ENCODE measurements at regions not wholly inside any gene's neighbourhood (a gene's known extent, or its start where the extent isn't known, plus 50 kb on each side); places are given as distances from the start of the nearest gene placed in this dataset.

DNA sequence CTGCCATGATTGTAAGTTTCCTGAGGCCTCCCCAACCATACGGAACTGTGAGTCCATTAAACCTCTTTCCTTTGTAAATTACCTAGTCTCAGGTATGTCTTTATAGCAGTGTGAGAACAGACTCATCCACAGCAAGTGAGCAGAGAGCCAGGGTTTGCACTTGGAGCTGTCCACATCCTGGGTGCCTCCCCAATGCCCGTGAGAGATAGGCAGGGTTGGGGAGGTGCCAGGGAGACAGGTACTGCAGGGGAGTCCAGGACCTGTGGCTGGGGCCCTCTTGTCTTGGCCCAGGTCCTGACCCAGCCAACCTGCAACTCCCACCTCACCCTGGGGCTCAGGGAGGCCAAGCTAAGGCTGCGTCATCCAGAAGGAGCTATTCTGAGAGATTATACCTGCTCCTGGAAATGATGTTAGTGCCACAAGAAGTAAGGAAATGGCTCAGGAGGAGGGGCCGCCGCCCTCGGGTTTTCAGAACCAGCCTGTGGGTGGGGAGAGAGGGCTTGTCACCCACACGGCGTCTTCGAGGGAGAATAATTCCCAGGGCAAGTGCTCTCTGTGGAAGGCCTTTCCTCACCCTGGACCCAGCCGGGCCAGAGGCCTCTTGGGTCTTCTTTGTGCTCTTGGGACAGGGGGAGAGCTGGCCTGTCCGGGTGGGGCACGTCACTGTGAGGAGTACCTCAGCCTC lies 66.5 kb downstream of the ADRA2C start:
- no peak for DNase-seq

DNA sequence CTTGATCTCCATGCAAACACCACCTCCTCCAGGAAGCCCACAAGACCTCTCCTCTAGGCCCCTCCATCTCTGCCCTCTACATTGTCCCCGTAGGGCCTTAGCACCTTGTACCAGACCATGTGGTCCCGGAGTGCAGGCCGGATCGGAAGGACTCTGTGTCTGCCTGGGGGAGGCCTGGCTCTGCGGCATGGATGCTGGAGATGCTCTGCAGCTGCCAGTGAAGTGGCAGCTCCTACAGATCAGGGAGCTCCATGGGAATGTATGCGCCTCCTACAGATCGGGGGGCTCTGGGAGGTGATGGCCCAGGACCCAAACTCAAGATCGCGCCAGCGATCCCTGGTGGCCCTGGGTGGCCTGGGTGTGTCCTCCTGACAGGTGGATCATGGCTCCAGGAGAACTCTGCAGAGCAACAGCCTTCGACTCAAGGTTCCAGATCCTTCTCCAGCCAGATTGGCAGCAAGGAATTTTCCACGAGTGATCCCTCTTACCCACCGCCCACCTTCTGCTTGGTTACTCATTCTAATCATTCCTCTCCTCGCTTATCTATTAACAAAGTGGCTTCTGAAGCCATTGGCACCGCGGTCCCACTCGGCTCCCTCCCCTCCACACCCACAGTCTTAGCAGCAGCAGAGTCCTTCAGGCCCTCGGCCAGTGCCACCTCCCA lies 67.3 kb downstream of the ADRA2C start:
- no peak for DNase-seq

DNA sequence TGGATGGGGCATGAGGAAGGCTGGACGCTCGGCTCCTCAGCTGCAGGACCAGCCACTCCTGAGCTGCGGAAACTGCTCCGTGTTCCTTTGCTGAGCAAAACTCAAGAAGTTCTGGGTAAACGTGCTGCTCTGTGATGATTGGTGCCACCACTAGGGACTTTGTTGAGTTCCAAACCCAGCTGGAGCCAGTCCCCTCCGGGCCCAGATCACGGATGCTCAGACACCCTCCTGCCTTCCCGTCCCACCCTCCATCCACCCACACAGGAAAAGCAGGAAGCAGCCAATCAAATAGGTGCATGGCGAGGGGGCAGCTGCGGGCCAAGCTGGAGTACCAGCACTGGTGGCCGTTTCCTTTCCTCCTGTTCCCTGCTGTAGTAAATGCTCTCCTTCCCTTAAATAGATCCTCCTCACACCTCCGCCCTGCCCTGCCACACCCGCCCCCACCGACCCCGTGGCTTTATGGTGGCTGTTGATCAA lies 68.0 kb downstream of the ADRA2C start:
- no peak for DNase-seq

DNA sequence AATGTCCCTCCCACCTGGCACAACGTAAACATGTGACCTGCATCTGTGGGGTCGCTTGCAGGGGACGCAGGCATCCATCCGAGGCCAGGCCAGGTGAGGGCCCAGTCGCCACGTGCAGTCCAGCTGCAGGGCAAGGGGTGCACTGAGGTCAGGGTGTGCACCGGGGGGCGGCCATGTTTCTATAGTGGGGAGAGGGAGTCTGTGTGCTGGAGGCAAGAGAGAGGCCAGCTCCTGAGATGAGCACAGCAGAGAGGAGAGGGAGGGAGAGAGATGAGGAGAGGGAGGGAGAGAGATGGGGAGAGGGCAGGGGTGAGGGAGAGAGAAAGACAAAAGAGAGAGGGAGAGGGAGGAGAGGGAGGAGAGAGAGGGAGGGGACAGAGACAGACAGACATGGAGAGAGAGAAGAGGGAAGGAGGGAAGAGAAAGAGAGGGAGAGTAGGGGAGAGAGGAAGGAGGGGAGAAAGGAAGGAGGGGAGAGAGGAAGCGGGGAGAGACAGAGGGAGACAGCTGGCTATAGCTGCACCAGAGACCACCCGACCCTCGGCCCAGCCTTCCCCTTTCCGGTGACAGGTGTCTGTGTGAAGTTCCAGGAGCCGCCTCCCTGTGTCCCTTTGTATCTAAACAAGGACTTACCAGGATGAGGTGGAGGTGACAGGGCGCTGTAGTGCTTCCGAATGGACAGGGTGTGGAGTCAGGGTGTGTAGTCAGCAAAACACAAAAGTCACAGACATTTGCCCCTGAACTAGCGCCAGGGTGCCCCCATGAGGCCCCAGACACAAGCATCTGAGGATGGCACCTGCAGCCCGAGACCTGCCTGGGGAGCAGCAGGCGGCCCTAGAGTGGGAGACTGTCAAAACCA lies 68.7 kb downstream of the ADRA2C start:
- no peak for DNase-seq

DNA sequence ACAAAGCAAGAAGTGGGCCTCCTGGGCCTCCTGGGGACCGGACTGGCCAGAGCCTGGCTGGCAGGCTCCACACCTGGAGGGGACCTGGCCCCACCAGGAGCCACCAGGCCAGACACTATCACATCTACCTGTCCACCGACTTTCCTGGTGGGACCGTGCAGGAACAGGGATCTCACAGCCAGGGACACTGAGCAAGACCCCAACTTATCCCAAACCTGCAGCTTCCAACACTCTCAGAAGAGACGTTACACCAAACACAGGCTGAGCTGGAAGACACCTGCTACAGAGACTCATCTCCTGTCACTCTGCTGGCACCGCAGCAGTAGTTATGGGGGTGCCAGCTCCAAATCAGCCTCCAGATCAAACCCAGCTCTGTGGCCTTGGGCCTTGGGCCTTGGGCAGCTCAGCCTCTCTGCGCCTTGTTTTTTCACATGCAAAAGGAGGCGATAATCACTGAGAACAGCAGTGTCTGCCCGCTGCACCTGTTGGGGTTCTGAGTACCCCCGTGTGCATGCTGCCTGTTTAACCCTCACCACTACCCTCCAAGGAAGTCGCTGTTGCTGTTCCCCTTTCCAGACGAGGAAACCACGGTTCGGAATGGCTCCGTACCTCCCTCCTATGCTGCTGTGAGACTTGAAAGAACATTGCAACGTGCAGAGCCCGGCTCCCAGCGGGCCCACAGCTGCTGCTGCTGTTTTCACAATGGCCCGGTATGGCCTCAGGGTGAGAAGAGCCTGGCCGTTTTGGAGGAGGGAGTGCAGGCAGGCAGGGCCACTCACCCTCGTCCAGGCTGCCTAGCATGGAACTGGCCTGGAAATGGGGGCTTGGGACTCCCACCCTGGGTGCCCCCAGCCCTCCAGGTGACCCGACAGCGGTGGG lies 69.6 kb downstream of the ADRA2C start:
- no peak for DNase-seq

DNA sequence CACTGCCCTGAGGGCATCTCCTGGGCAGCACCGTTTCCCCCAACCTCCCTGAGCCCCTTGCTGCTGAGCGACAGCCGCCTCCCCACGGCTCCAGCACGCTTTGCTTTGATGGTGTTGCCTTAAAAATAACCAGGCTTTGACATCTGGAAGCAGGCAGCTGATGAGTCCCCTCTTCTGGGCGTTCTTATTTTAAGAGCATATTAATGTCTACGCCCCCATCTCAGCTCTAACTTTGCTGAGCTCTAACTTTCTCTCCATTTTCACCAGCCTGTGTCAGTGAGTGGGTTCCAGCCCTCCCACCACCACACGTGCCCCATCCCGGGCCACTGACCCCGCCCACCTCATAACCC lies 70.2 kb downstream of the ADRA2C start:
- DNase-seq, result no peak

DNA sequence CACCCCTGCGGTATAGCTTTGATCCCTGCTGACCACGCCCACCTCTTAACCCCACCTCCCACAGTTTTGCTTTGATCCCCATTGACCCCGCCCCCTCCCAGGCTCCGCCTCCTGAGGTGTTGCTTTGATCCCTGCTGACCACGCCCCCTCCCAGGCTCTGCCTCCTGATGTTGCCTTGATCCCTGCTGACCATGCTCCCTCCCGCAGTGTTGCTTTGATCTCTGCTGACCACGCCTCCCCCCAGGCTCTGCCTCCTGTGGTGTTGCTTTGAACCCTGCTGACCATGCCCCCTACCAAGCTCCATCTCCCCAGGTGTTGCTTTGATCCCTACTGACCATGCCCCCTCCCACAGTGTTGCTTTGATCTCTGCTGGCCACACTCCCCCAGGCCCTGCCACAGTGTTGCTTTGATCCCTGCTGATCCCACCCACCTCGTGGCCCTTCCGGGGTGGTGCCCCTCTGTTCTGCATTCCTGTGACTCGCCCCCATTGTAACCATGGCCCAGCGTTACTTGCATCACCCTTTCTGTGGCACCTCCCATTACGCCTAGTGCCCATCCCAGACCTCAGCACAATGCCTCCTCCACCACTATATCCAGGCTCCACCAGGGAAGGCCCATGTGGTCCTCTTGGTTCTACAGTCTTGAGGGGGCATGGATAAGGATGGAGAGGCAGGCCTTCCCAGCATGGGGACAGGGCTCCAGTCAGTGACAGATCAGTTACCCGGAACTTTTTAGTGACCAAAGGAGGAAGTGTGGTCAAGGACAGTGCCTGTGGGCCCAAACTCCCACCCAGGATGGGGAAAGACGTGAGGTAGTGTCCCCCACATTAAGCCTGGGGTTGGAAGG lies 70.8 kb downstream of the ADRA2C start:
- DNase-seq, result no peak

DNA sequence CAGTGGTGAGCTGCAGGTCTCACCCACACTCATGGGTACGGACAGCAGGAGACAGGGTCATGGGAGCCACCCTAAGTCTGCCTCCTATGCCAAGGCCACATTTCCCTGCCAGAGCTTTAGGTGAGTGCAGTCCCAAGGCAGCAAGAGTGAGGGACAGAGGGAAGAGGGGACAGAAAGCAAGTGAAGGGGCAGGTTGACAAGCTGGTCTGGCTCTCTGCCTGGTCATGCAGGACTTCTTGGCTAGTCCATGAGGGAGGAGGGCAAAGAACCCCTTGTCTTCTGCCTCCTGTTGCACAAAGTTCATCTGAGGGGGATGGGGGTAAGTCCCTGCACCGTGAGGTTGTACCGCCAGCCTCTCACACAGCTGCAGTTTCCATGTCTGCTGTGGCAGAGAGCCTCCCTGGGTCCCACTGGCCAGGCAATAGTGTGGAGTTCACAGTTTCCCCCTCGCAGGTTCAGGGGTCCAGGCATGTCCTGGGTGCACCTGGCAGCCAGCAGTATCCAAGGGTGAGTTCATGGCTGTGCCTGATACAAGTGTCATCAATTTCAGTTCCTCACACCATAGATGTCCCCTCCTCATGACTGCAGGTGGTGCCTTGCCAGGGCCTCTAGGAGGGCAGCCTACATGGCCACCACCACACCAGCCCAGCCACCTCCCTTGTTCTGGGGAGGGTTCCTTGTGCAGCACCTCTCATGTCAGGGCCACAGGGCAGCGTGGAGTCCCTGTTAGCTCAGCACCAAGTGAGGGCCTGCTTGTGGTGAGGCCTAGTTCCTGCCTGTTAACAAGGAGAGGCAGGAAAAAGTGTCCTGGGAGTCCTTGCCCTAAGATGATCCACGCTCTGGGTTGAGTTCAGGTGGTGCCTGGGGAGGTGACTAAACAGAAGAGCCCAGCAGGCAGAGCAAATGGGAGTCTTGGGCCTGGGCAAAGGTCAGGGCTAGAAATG lies 72.5 kb downstream of the ADRA2C start:
- no peak for DNase-seq

DNA sequence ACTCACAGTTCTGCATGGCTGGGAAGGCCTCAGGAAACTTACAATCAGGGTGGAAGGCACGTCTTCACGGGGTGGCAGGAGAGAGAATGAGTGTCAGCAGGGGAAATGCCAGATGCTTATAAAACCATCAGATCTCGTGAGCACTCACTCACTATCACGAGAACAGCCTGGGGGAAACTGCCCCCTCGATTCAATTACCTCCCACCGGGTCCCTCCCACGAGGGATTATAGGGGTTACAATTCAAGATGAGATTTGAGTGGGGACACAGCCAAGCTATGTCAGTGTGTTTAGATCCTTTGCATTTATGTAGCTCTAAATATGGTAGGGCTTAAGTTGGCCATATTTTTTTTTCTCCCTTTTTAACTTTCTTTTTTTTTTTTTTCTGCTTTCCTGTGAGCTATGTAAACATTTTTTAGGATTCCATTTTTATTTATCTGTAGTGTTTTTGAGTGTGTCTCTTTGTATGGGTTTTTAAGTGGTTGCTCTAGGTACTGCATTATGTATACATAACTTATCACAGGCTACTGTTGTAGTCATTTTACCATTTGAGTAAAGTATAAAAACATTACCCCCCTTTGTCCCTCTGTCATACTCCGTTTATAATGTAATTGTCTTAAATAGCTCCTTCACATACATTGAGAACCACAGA lies 79.0 kb downstream of the ADRA2C start:
- DNase-seq, result no peak

DNA sequence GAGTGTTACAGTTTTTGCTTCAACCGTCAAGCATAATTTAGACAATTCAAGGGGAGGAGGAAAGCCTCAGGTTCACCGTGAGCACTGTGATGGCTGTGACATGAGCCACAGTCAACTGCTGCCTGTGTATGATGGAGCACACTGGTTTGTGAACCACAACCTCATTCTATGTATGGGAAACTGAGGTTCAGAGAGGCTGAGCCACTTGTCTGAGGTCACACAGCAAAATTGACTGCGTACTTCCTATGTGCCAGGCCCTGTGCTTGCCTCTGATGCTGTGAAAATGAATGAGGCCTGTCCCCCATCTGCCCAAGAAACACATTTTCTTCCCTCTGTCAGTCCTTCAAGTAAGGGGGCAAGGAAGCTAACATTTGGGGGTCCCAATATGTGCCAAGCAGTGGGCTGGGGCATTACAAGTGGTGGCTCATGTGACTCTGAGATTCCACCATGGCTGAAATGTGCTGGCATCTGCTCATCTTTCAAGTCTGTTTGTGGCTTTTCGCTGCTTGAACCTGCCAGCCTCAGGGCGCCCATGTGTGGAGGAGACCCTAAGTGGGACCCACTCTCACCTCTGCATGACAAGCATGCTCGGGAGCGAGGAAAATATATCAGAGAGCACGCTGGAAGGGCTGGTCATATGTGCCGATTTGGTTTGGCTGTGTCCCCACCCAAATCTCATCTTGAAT lies 79.7 kb downstream of the ADRA2C start:
- DNase-seq, result no peak

DNA sequence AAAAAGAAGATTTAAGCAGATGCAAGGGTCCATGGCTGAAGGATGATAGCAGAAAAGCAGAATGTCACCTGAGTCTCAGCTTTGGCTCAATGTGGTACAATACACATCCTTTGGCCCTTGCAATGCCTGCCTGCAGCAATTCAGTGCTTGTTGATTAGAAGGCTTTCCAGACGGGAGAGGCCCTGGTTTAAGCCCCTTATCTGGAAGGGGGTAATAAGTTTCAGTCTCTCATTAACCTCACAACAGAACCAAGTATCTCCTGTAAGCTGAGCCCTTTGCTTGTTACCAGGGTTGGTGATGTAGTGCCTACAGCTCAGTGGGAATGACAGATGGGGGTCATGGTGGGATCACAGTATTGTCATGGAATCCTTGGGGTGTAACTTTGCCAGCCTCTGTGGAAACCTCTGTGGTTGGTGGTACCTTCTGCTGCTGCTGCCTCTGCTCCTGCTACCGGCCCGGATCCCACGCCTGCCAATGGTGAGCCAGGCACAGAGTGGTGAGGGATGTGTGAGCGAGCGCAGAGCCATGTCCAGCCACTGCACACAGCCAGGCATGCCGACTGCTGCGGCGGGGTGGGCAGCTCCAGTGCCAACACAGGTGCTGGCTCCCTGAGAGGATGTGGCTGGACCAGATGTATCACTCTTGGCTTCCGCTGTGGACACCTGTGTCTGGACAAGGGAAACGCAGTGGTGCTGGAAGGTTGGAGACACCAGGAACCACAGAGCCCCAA lies 81.2 kb downstream of the ADRA2C start:
- DNase-seq, result no peak

DNA sequence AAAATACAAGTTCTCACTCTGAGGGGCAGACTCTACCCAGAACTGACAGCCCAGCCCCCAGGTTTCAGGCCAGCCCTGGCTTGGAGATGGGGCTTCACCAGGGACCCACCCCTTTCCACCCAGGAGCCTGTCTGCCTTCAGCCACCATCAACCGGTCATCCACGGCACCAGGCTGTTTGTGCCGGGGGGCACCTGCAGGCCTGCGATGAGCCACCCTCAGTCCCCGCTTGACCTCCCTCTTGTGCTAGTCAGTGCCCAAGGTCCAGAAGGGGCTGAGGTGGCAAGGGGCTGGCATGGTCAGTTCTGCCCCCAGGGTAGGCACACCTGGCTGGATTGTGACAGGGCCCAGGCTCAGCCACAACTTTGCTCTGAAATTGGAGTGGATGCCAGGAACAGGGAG lies 82.1 kb downstream of the ADRA2C start:
- DNase-seq, result no peak

DNA sequence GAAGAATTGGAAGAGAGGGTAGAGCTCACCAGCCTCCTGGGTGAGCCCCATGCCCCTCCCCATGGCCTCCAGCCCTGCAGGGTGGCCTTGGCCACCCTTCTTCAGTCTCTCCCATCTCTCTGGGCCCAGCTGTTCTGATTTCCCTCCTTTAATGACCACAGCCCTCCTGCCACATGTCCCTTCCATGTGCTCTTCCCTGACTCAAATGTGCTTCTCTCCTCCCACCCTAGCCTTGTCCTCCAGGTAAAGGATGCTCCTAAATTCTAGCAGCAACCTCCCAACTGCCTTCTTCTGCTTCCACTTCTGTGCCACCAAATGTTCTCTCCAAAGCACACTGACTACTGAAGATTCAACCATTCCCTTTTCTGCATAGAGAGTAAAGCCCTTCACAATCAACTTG lies 83.0 kb downstream of the ADRA2C start:
- no peak for DNase-seq

DNA sequence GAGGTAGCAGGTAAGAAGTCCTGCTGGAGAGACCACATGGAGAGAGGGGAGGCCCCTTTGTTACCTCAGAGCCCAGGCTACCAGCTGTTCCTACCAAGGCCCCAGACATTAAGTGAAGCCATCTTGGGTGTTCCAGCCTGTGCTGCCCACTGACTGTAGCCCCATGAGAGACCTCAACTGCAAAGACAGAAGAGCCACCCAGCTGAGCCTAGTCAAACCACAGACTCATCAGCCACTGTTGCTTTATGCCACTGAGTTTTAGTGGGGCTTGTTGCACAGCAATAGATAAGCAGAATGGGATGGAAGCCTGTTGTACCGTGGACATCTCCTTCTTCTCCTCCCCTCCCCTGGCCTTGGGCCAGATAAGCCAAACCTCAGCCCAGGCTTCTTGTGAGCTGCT lies 83.9 kb downstream of the ADRA2C start:
- no peak for DNase-seq

DNA sequence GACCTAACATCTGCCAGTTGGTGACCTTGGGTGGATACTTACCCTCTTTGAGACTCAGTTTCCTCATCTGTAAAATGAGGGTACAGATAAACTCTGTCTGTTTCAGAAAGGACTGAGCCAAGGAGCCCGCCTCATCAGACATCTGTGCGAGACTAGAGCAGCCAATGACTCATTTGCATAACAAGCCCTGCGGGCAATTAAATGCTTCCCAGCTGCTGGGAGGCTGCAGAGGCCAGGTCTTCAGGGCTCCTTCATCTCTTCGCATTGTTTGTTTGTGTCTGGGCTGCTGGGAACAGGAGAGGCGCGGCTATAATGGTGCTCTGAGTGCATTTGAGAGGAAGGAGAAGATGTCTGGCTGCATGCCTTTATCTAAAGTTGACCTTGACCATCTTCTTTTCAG lies 85.0 kb downstream of the ADRA2C start:
- no peak for DNase-seq

DNA sequence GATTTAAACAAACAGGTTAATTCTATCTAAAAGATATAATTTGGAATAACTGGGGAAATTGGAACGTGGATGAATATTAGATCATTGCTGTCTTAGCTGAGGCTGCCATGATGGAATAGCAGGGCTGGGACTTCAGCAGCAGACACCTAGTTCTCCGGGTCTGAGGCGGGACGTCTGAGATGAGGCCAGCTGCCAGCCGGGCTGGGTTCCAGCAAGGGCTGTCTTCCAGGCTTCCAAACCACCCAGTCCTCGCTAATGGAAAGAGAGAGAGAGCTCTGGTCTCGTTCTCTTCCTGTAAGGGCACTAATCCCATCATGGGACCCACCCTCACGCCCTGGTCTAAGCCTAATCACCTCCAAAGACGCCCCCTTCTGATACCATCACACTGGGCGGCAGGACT lies 85.7 kb downstream of the ADRA2C start:
- peak; percentile 24 for DNase-seq

DNA sequence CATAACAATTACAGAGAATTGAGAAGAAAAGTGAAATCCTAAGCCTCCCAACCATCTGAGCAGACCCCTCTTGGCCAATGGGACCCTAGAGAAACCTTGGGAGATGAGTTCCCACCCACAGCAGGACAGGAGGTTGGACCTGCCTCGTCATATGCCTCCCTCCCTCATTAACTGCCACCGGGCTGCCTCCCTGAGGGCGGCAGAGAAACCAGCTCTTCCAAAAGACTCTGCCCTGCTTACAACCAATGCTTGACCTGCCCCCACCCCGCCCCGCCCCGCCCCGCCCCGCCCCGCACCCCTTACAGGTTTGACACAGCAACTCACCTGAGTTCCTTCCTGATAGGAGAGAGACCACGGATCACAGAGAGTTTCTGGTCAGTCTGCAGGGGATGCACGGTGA lies 86.1 kb downstream of the ADRA2C start:
- DNase-seq, result no peak

DNA sequence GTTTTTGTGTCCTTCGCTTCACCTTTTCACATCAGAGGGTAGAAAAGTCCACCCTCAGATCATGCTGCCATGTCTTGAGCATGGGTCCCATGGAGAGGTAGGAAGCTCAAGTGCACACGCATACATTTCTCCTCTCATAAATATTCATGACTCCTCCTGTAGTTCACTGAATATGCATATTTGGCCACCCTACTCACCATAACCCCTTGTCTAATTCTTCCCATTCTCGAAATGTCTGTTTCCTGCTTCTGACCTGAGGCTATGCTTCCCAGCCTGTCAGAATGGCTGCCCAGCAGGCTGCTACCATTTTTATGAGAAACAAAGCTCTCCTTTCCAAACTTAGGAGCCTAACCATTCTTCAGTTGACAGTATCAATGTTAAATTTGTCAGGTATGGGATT lies 86.5 kb downstream of the ADRA2C start:
- no peak for DNase-seq
